ENCODE measurements at regions not wholly inside any gene's neighbourhood (a gene's known extent, or its start where the extent isn't known, plus 50 kb on each side); places are given as distances from the start of the nearest gene placed in this dataset.

DNA sequence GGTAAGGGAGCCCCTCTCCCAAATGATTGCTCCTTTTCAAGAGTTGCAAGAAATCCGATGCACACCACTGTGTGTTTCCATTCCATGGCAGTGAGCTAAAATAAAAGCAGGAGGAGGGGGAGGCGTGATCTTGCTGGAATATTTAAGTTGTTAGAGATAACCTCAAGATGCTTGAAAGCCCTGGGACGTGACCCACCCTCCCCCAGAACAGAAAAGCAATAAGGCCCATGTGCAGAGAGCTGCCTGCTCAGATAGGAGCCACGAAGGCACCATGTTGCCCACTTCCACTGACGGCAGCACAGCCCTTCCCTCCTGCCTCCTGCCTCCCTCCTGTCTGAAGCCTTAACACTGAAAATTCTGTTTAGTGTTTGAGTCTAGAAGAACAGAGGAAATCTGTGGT lies 432.6 kb upstream of the CDH4 start:
- TF ChIP-seq, protein P1, sequence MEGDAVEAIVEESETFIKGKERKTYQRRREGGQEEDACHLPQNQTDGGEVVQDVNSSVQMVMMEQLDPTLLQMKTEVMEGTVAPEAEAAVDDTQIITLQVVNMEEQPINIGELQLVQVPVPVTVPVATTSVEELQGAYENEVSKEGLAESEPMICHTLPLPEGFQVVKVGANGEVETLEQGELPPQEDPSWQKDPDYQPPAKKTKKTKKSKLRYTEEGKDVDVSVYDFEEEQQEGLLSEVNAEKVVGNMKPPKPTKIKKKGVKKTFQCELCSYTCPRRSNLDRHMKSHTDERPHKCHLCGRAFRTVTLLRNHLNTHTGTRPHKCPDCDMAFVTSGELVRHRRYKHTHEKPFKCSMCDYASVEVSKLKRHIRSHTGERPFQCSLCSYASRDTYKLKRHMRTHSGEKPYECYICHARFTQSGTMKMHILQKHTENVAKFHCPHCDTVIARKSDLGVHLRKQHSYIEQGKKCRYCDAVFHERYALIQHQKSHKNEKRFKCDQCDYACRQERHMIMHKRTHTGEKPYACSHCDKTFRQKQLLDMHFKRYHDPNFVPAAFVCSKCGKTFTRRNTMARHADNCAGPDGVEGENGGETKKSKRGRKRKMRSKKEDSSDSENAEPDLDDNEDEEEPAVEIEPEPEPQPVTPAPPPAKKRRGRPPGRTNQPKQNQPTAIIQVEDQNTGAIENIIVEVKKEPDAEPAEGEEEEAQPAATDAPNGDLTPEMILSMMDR (IDR thresholded peaks at IDR 0.05), result no peak
- no peak for TF ChIP-seq POLR2A (IDR thresholded peaks at IDR 0.05)
